ENCODE measurements at regions not wholly inside any gene's neighbourhood (a gene's known extent, or its start where the extent isn't known, plus 50 kb on each side); places are given as distances from the start of the nearest gene placed in this dataset.

DNA sequence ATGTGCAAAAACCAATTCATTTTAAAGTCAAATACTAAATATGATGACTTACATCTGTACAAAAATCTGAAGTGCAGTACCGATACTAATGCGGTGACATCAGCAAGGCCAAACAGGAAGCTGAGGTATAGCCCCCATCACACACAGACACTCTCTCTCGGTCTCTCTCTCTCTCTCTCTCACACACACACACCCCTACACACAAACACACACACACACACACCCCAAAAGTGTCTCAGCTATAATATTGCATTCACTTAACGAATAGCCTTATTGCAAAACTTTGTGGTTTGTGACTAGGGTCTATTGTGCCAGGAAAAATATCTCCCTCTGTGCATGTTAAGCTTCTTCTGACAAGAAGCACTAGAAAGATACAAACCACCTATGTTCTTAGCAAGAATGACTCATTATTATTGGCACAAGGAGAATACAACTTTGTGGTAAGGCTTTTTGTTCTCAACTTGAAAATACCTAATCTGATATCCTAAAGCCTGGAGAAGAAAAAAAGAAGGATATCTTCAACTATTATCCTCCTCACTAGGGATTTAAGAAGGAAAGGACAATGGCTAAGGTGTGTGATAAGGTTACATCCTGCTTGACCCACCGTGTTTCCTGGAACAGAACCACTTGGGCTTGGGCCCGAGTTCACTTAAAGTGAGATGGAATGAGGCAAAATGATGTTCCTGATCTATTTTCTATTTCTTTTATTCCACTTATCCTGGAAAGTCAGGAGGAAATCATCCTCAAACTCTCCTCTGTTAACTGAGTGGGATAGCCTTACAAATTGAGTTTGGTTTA lies 107.1 kb downstream of the NIBAN1 start:
- Histone ChIP-seq H3K27me3 (ENCODE audit: insufficient read depth, low read length) (no peaks in the 10 kb centered on the region), H3K9me3 (ENCODE audit: insufficient read depth, low read depth, low read length) (no peaks in the 10 kb centered on the region), H3K9ac (ENCODE audit: low read depth, low read length) (no peak overlapping the region), H3K4me1 (ENCODE audit: insufficient read depth, low read length) (no peaks in the 10 kb centered on the region), H3K4me3 (ENCODE audit: low read length) (no peak overlapping the region), H3K36me3 (ENCODE audit: insufficient read depth, low read depth, low read length) (no peaks in the 10 kb centered on the region), H3K27ac (ENCODE audit: low read length) (no peak overlapping the region)

DNA sequence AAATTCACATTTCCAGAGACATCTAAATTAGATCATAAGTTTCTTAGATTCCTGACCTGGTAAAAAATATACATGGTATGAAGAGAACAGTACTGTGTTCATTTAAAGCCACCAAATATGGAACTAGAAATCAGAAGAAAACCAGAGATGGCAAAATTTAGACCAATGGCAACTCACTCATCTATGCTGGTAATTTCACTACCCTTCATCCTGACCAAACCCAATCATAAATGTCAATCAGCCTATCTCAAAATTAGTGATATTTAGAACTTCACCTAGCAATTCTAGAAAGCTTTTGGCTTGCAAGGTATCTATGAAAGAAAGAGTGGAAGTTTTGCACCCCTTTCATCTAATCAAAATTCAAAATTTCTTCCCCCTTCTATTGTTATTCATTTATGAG lies 107.7 kb downstream of the NIBAN1 start:
- H3K9me3 ChIP-seq (ENCODE audit: insufficient read depth, low read depth, low read length): no peaks in the 10 kb centered on the region
- no peaks in the 10 kb centered on the region for H3K36me3 ChIP-seq (ENCODE audit: insufficient read depth, low read depth, low read length)
- H3K4me1 ChIP-seq (ENCODE audit: insufficient read depth, low read length): no peaks in the 10 kb centered on the region
- H3K4me3 ChIP-seq (ENCODE audit: low read length): no peak overlapping the region
- no peaks in the 10 kb centered on the region for H3K27me3 ChIP-seq (ENCODE audit: insufficient read depth, low read length)
- H3K9ac ChIP-seq (ENCODE audit: low read depth, low read length): no peak overlapping the region
- H3K27ac ChIP-seq (ENCODE audit: low read length): no peak overlapping the region

DNA sequence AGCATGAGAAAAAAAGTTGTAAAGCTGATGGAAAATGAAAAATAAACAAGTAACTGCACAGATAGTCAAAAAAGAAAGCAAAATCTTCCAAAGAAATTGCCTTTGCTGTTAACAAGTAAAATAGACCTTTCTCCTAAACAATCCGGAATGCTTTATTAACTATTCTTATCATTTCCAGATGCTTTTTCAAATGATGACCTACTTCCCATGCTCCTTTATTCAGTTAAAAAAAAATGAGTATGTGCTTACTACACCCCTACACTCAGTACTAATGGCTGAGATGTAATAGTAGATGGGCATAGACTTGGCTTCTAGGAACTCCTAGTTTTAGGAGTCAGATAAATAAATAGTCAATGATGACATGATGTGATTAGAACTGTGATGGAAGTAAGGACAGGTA lies 108.5 kb downstream of the NIBAN1 start:
- Histone ChIP-seq H3K27me3 (ENCODE audit: insufficient read depth, low read length) (no peaks in the 10 kb centered on the region), H3K4me1 (ENCODE audit: insufficient read depth, low read length) (no peaks in the 10 kb centered on the region), H3K9me3 (ENCODE audit: insufficient read depth, low read depth, low read length) (no peaks in the 10 kb centered on the region), H3K4me3 (ENCODE audit: low read length) (no peak overlapping the region), H3K36me3 (ENCODE audit: insufficient read depth, low read depth, low read length) (no peaks in the 10 kb centered on the region), H3K27ac (ENCODE audit: low read length) (no peak overlapping the region), H3K9ac (ENCODE audit: low read depth, low read length) (no peak overlapping the region)

DNA sequence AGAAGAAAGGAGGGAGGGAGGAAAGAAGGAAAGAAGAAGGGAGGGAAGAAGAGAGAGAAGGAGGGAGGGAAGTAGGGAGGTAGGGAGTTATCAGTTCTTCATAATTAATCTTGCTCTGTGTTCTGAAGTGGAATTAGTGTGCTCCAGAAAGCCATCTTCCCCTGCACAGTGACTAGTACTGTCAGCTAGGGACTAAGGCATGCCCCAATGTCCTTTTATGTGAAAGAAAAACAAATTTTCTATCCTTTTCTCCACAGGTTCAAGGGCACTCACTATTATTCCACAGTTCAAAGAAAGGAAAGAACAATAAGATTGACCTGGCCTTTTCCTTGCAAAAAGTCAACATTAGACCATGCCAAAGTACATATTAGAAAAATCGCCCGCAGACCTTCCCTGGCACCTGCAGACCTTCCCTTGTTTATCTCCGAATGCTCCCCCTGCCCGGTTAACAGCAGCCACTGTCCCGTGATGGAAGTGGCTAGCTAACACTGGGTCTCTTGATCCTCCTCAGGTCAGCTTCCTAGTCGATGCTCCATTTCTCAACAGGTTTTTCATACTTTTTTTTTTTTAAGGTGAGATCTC lies 107.2 kb upstream of the EDEM3 start:
- no peak overlapping the region for H3K4me3 ChIP-seq (ENCODE audit: low read length)
- no peaks in the 10 kb centered on the region for H3K9me3 ChIP-seq (ENCODE audit: insufficient read depth, low read depth, low read length)
- H3K9ac ChIP-seq (ENCODE audit: low read depth, low read length): no peak overlapping the region
- H3K4me1 ChIP-seq (ENCODE audit: insufficient read depth, low read length): no peaks in the 10 kb centered on the region
- H3K27ac ChIP-seq (ENCODE audit: low read length): no peak overlapping the region
- no peaks in the 10 kb centered on the region for H3K27me3 ChIP-seq (ENCODE audit: insufficient read depth, low read length)
- H3K36me3 ChIP-seq (ENCODE audit: insufficient read depth, low read depth, low read length): no peaks in the 10 kb centered on the region

- no peak overlapping the region for H3K27ac ChIP-seq (ENCODE audit: low read length)
- H3K4me1 ChIP-seq (ENCODE audit: insufficient read depth, low read length): no peaks in the 10 kb centered on the region
- no peaks in the 10 kb centered on the region for H3K36me3 ChIP-seq (ENCODE audit: insufficient read depth, low read depth, low read length)
- H3K4me3 ChIP-seq (ENCODE audit: low read length): no peak overlapping the region
- no peak overlapping the region for H3K9ac ChIP-seq (ENCODE audit: low read depth, low read length)
- H3K9me3 ChIP-seq (ENCODE audit: insufficient read depth, low read depth, low read length): no peaks in the 10 kb centered on the region
- no peaks in the 10 kb centered on the region for H3K27me3 ChIP-seq (ENCODE audit: insufficient read depth, low read length)
Measured at GRCh38 chr1:184860985-184861754, 106.5 kb upstream of the EDEM3 start.

GRCh38 chr1:184860535-184860934 lies 105.9 kb upstream of the EDEM3 start:
- Histone ChIP-seq H3K4me3 (ENCODE audit: low read length) (no peak overlapping the region), H3K36me3 (ENCODE audit: insufficient read depth, low read depth, low read length) (no peaks in the 10 kb centered on the region), H3K27ac (ENCODE audit: low read length) (no peak overlapping the region), H3K9ac (ENCODE audit: low read depth, low read length) (no peak overlapping the region), H3K9me3 (ENCODE audit: insufficient read depth, low read depth, low read length) (no peaks in the 10 kb centered on the region), H3K4me1 (ENCODE audit: insufficient read depth, low read length) (no peaks in the 10 kb centered on the region), H3K27me3 (ENCODE audit: insufficient read depth, low read length) (no peaks in the 10 kb centered on the region)

DNA sequence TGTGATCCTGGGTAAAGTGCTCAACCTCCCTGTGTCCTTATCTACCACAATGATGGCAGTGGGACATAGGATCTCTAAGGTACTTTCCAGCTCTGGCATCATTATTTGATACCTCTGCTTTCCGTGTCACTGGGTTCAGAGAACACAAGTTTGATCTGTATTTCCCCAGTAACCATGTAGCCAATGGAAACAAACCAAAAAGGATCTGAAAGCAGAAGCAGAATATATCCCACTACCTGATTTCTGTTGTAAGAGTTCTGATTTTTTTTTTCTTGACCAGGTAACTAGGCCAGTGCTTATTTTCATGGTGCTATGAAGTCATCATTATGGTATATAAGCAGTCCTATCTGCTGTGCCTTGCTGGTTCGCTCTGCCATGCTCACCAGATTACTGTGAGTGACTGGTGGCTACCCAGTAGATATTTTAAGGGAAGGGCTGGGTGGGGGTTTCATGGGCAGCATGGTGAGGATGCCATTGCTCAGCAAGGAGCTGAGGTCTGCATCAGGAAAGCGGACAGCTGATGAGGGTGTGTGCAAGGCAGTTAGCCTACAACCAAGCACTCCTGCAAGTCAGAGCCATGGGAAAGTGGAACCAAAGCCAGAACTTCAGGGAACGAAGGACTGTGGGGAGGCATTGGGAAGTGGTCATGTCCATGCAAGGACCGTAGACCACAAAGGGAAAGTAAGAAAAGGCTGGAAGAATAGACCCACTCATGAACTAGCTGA lies 104.9 kb upstream of the EDEM3 start:
- no peaks in the 10 kb centered on the region for H3K4me1 ChIP-seq (ENCODE audit: insufficient read depth, low read length)
- no peak overlapping the region for H3K4me3 ChIP-seq (ENCODE audit: low read length)
- H3K27me3 ChIP-seq (ENCODE audit: insufficient read depth, low read length): no peaks in the 10 kb centered on the region
- no peaks in the 10 kb centered on the region for H3K36me3 ChIP-seq (ENCODE audit: insufficient read depth, low read depth, low read length)
- H3K9me3 ChIP-seq (ENCODE audit: insufficient read depth, low read depth, low read length): no peaks in the 10 kb centered on the region
- H3K9ac ChIP-seq (ENCODE audit: low read depth, low read length): no peak overlapping the region
- H3K27ac ChIP-seq (ENCODE audit: low read length): no peak overlapping the region

DNA sequence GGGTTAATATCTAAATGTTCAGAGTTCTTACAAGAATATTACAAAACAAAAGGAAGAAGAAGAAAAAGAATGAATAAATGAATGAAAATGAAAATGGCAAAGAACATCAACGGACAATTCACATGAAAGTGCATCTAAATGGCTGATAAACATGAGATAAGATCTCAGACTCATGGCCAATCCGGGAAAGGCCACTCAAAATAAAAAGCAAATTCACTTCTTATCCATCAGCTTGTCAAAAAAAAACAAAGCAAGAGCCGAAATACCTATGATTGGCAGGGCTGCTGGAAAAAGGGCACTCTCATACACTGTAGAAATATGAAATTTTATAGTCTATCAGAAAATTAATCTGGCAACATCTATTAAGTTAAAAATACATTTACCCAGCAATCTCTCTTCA lies 103.6 kb upstream of the EDEM3 start:
- peaks cover 5% of the 10 kb centered on the region; the same call in 1 of the 2 replicates for H3K4me1 ChIP-seq (ENCODE audit: insufficient read depth, low read length)
- H3K9me3 ChIP-seq (ENCODE audit: insufficient read depth, low read depth, low read length): no peaks in the 10 kb centered on the region
- H3K27me3 ChIP-seq (ENCODE audit: insufficient read depth, low read length): no peaks in the 10 kb centered on the region
- H3K36me3 ChIP-seq (ENCODE audit: insufficient read depth, low read depth, low read length): no peaks in the 10 kb centered on the region
- no peak overlapping the region for H3K9ac ChIP-seq (ENCODE audit: low read depth, low read length)
- no peak overlapping the region for H3K27ac ChIP-seq (ENCODE audit: low read length)
- no peak overlapping the region for H3K4me3 ChIP-seq (ENCODE audit: low read length)

- Histone ChIP-seq H3K27ac (ENCODE audit: low read length) (no peak overlapping the region), H3K9me3 (ENCODE audit: insufficient read depth, low read depth, low read length) (no peaks in the 10 kb centered on the region), H3K9ac (ENCODE audit: low read depth, low read length) (no peak overlapping the region), H3K4me3 (ENCODE audit: low read length) (no peak overlapping the region), H3K27me3 (ENCODE audit: insufficient read depth, low read length) (no peaks in the 10 kb centered on the region), H3K4me1 (ENCODE audit: insufficient read depth, low read length) (peaks cover 5% of the 10 kb centered on the region; the same call in 1 of the 2 replicates), H3K36me3 (ENCODE audit: insufficient read depth, low read depth, low read length) (no peaks in the 10 kb centered on the region)
Measured at GRCh38 chr1:184854496-184855140, 100.0 kb upstream of the EDEM3 start.

- peaks cover 5% of the 10 kb centered on the region; the same call in 1 of the 2 replicates for H3K4me1 ChIP-seq (ENCODE audit: insufficient read depth, low read length)
- no peaks in the 10 kb centered on the region for H3K9me3 ChIP-seq (ENCODE audit: insufficient read depth, low read depth, low read length)
- H3K27me3 ChIP-seq (ENCODE audit: insufficient read depth, low read length): no peaks in the 10 kb centered on the region
- no peak overlapping the region for H3K27ac ChIP-seq (ENCODE audit: low read length)
- H3K36me3 ChIP-seq (ENCODE audit: insufficient read depth, low read depth, low read length): no peaks in the 10 kb centered on the region
- no peak overlapping the region for H3K4me3 ChIP-seq (ENCODE audit: low read length)
- no peak overlapping the region for H3K9ac ChIP-seq (ENCODE audit: low read depth, low read length)
Measured at GRCh38 chr1:184854036-184854435, 99.4 kb upstream of the EDEM3 start.
